ENCODE measurements at regions not wholly inside any gene's neighbourhood (a gene's known extent, or its start where the extent isn't known, plus 50 kb on each side); places are given as distances from the start of the nearest gene placed in this dataset.
A peak's percentile ranks its signal among the peaks of the same experiment; 100 is the strongest.

GRCh38 chr13:30359991-30360390, 52.6 kb upstream of the KATNAL1 start:
- Histone ChIP-seq H3K27me3 (no peaks in the 10 kb centered on the region), H3K4me3 (no peak overlapping the region), H3K9me3 (no peaks in the 10 kb centered on the region), H3K36me3 (no peaks in the 10 kb centered on the region), H3K4me1 (peaks cover 0 to 37% (median 26%) of the 10 kb centered on the region in 9 donors), H3K27ac (no peak overlapping the region)
- 95 to 96% methylated on average over 2 of the region's 2 CpGs for WGBS, 2 donors
- ATAC-seq = no peak
- TF ChIP-seq CTCF (IDR thresholded peaks at IDR 0.05) = no peak
- intact Hi-C loops (cut with DNase I) = loop anchor here in 5 of 10 donors (5.0 to 10.0 kb wide), 7 partner anchors 37 to 685 kb away; partner anchors contain the start of gene HMGB1 (in 2 of the 5)
- DNase-seq = no peak

- no peak for TF ChIP-seq CTCF (IDR thresholded peaks at IDR 0.05)
- peaks cover 0 to 38% (median 32%) of the 10 kb centered on the region in 9 donors for H3K4me1 ChIP-seq
- DNase-seq = no peak
- H3K9me3 ChIP-seq = no peaks in the 10 kb centered on the region
- H3K27ac ChIP-seq = no peak overlapping the region
- no peaks in the 10 kb centered on the region for H3K27me3 ChIP-seq
- no peaks in the 10 kb centered on the region for H3K36me3 ChIP-seq
- peak in 3 of 8 donors; percentile 40 to 66 (median 44) for ATAC-seq
- 50 to 64% methylated on average over 3 of the region's 3 CpGs for WGBS, 2 donors
- H3K4me3 ChIP-seq = no peak overlapping the region
- intact Hi-C loops (cut with DNase I) = loop anchor here in 1 of 10 donors (5.0 kb wide), 2 partner anchors 37 to 102 kb away; no protein-coding TSS in a partner anchor
Measured at GRCh38 chr13:30360586-30360985, 53.2 kb upstream of the KATNAL1 start.

GRCh38 chr13:30362005-30362788, 54.8 kb upstream of the KATNAL1 start:
- H3K36me3 ChIP-seq = peaks cover 0 to 7% (median 0%) of the 10 kb centered on the region in 9 donors
- intact Hi-C loops (cut with DNase I) = loop anchor here in 1 of 10 donors (5.0 kb wide), 2 partner anchors 35 to 100 kb away; no protein-coding TSS in a partner anchor
- H3K4me3 ChIP-seq = no peak overlapping the region
- H3K9me3 ChIP-seq = no peaks in the 10 kb centered on the region
- DNase-seq (no peak), ATAC-seq (no peak)
- H3K4me1 ChIP-seq = peaks cover 0 to 42% (median 31%) of the 10 kb centered on the region in 9 donors
- 70 to 80% methylated on average over 6 of the region's 6 CpGs for WGBS, 2 donors
- H3K27ac ChIP-seq = peak overlapping the region in 6 of 10 donors; percentile 5 to 82 (median 18)
- no peaks in the 10 kb centered on the region for H3K27me3 ChIP-seq
- no peak for TF ChIP-seq CTCF (IDR thresholded peaks at IDR 0.05)

- ATAC-seq (peak in 4 of 8 donors; percentile 24 to 52 (median 40)), DNase-seq (no peak)
- Histone ChIP-seq H3K4me3 (no peak overlapping the region), H3K36me3 (peaks cover 0 to 7% (median 0%) of the 10 kb centered on the region in 9 donors), H3K4me1 (peaks cover 0 to 42% (median 31%) of the 10 kb centered on the region in 9 donors), H3K27me3 (no peaks in the 10 kb centered on the region), H3K9me3 (no peaks in the 10 kb centered on the region), H3K27ac (peak overlapping the region in 6 of 10 donors; percentile 5 to 82 (median 18))
- WGBS, 2 donors = 72 to 75% methylated on average over 12 of the region's 12 CpGs
- intact Hi-C loops (cut with DNase I) = loop anchor here in 1 of 10 donors (5.0 kb wide), 2 partner anchors 34 to 99 kb away; no protein-coding TSS in a partner anchor
- no peak for TF ChIP-seq CTCF (IDR thresholded peaks at IDR 0.05)
Measured at GRCh38 chr13:30362869-30363268, 55.5 kb upstream of the KATNAL1 start.
